SJSA1 (cell line): ENCODE measurements at regions not wholly inside any gene's neighbourhood (a gene's known extent, or its start where the extent isn't known, plus 50 kb on each side); places are given as distances from the start of the nearest gene placed in this dataset.
"Not testable (repeated sequence)": the region's sequence is repeated elsewhere in the genome, so short reads cannot be mapped to it uniquely, and the experiment has no call there.

Source experiments
- DNase-seq, 2 experiments: peaks; one replicate each; pipeline ENCODE4 v3.0.0-alpha.2; 2015 to 2020; ENCODE audit warnings: low spot score in 2 of 2, low read depth in 1 of 2
- H3K27ac ChIP-seq: fragments of 250-450 bp; sonication (Bioruptor Pico); 2 replicates; pipeline ENCODE4 v1.5.1; 2020; ENCODE audit warnings: mild to moderate bottlenecking, moderate library complexity
- H3K27me3 ChIP-seq: fragments of 250-450 bp; sonication (Bioruptor Pico); replicated peaks from 2 replicates; pipeline ENCODE4 v1.5.1; 2020; ENCODE audit warnings: mild to moderate bottlenecking, moderate library complexity
- H3K36me3 ChIP-seq: fragments of 250-450 bp; sonication (Bioruptor Pico); 2 replicates; pipeline ENCODE4 v1.5.1; 2020; ENCODE audit warnings: mild to moderate bottlenecking
- H3K4me1 ChIP-seq: fragments of 250-450 bp; sonication (Bioruptor Pico); replicated peaks from 2 replicates; pipeline ENCODE4 v1.6.1; 2021; ENCODE audit warnings: mild to moderate bottlenecking
- H3K4me3 ChIP-seq: fragments of 250-450 bp; sonication (Bioruptor Pico); 2 replicates; pipeline ENCODE4 v1.5.1; 2020; ENCODE audit warnings: mild to moderate bottlenecking
- H3K9me3 ChIP-seq: fragments of 250-450 bp; sonication (Bioruptor Pico); replicated peaks from 2 replicates; pipeline ENCODE4 v1.5.1; 2020; ENCODE audit warnings: mild to moderate bottlenecking

DNA sequence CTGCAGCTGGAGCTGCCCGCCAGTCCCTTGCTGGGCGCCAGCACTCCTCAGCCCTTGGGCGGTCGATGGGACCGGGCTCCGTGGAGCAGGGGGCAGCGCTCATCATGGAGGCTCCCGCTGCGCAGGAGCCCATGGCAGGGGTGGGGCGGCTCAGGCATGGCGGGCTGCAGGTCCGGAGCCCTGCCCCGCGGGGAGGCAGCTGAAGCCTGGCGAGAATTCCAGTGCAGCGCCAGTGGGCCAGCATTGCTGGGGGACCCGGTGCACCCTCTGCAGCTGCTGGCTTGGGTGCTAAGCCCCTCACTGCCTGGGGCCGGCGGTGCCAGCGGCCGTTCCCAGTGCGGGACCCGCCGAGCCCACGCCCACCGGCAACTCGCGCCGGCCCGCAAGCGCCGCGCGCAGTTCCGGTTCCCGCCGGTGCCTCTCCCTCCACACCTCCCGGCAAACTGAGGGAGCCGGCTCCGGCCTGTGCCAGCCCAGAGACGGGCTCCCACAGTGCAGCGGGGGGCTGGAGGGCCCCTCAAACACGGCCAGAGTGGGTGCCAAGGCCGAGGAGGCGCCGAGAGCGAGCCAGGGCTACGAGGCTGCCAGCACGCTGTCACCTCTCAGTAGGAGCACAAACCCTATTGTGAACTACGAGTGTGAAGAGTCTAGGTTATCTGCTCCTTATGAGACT lies 687.1 kb downstream of the PCDH17 start:
- Histone ChIP-seq H3K27ac (no peak overlapping the region), H3K4me3 (no peak overlapping the region), H3K36me3 (no peaks in the 10 kb centered on the region), H3K4me1 (no peaks in the 10 kb centered on the region), H3K27me3 (no peaks in the 10 kb centered on the region), H3K9me3 (no peaks in the 10 kb centered on the region)
- DNase-seq: no peak

DNA sequence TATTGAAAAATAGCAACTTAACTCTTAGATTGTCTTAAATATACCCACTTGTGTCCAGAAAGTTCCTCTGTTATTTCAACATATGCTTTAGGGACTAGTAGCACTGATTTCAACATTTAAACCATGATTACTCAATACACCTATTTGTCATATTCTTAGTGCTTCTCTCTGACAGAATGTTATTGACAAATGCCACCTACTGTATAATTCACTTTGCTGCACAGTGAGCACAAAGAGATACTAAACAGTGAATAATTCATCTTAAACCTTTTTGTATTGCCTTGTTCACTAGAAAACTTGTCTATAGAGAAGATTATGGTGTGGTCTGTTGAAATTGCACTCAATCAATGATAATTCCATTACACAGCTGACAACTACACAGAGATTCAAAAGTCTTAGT lies 692.6 kb downstream of the PCDH17 start:
- H3K27ac ChIP-seq: no peak overlapping the region
- H3K4me3 ChIP-seq: no peak overlapping the region
- DNase-seq: no peak
- no peaks in the 10 kb centered on the region for H3K36me3 ChIP-seq
- H3K9me3 ChIP-seq: no peaks in the 10 kb centered on the region
- no peaks in the 10 kb centered on the region for H3K4me1 ChIP-seq
- no peaks in the 10 kb centered on the region for H3K27me3 ChIP-seq

- H3K36me3 ChIP-seq: no peaks in the 10 kb centered on the region
- no peaks in the 10 kb centered on the region for H3K9me3 ChIP-seq
- no peak overlapping the region for H3K4me3 ChIP-seq
- H3K4me1 ChIP-seq: no peaks in the 10 kb centered on the region
- H3K27ac ChIP-seq: no peak overlapping the region
- H3K27me3 ChIP-seq: no peaks in the 10 kb centered on the region
- no peak for DNase-seq
These were observed 698.2 kb downstream of the PCDH17 start for GRCh38 chr13:58329746-58330145.

- no peak for DNase-seq
- Histone ChIP-seq H3K9me3 (no peaks in the 10 kb centered on the region), H3K36me3 (no peaks in the 10 kb centered on the region), H3K27ac (no peak overlapping the region), H3K4me3 (no peak overlapping the region), H3K27me3 (no peaks in the 10 kb centered on the region), H3K4me1 (no peaks in the 10 kb centered on the region)
These were observed 709.4 kb downstream of the PCDH17 start for GRCh38 chr13:58340895-58341294.

DNA sequence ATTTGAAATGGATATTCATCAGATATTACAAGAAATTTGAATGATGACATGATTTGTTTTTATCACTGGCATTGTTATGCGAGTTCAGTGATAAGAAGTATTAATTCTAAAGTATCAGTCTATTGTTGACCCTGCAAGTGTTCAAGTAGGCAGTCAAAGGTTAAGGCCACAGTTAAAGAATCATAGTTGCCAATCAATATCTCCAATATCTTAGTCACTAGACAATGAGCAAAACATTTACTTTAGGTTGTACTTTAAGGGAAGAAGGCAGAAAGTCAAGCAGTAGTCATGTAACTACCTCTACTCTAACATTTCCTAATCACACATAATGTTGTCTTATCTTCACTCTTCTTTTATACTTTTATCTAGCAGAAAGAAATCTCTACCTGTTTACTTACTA lies 709.8 kb downstream of the PCDH17 start:
- Histone ChIP-seq H3K4me3 (no peak overlapping the region), H3K36me3 (no peaks in the 10 kb centered on the region), H3K9me3 (no peaks in the 10 kb centered on the region), H3K27me3 (no peaks in the 10 kb centered on the region), H3K4me1 (no peaks in the 10 kb centered on the region), H3K27ac (no peak overlapping the region)
- no peak for DNase-seq

DNA sequence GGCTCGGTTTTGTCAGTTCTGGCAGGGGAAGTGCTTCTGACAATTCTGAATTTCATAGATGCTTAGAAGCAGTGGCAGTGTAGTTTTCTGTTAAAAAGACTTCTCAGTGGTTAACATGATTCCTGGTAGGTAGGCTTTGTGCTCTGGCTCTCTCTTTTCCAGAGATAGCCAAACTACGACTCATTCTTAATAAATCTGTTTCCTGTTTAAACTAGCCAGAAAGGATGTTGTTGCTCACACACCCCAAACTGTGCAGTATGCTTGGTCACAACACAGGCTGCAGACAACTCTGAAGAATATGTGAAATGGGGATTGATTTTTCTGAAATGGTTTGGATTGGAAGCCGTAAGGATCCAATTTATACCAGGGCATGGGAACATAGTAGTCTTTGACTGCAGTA lies 711.5 kb downstream of the PCDH17 start:
- no peaks in the 10 kb centered on the region for H3K9me3 ChIP-seq
- H3K4me3 ChIP-seq: no peak overlapping the region
- no peaks in the 10 kb centered on the region for H3K4me1 ChIP-seq
- no peaks in the 10 kb centered on the region for H3K36me3 ChIP-seq
- DNase-seq: no peak
- H3K27ac ChIP-seq: no peak overlapping the region
- H3K27me3 ChIP-seq: no peaks in the 10 kb centered on the region

DNA sequence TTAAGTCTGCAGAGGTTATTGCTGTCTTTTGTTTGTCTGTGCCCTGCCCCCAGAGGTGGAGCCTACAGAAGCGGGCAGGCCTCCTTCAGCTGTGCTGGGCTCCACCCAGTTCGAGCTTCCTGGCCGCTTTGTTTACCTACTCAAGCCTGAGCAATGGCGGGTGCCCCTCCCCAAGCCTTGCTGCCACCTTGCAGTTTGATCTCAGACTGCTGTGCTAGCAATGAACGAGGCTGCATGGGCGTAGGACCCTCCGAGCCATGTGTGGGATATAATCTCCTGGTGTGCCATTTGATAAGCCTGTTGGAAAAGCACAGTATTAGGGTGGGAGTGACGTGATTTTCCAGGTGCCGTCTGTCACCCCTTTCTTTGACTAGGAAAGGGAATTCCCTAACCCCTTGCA lies 720.6 kb downstream of the PCDH17 start:
- not testable (repeated sequence) for H3K27ac ChIP-seq, H3K4me1 ChIP-seq, DNase-seq, H3K27me3 ChIP-seq, H3K36me3 ChIP-seq, H3K9me3 ChIP-seq, H3K4me3 ChIP-seq

DNA sequence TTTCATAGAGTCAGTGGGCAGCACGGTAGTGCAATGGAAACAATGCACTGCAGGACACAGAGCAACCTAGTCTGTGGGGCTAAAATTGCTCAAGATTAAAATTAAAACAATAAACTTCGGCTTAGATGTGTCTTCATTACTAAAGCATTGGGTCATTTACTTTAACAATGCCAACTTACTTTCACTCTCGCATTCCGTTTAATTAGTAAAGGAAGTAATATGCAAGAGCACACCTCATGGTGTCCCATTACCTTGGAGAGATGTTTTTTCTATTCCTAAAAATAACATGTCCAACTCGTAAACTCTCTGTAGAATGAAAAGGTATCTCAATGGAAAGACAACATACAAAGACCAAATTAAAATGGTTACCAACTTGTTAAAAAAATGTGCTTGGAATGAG lies 738.4 kb downstream of the PCDH17 start:
- H3K4me1 ChIP-seq: no peaks in the 10 kb centered on the region
- H3K27me3 ChIP-seq: no peaks in the 10 kb centered on the region
- no peaks in the 10 kb centered on the region for H3K36me3 ChIP-seq
- no peak overlapping the region for H3K4me3 ChIP-seq
- H3K27ac ChIP-seq: no peak overlapping the region
- no peak for DNase-seq
- no peaks in the 10 kb centered on the region for H3K9me3 ChIP-seq

- H3K27ac ChIP-seq: no peak overlapping the region
- H3K9me3 ChIP-seq: no peaks in the 10 kb centered on the region
- no peaks in the 10 kb centered on the region for H3K4me1 ChIP-seq
- DNase-seq: no peak
- H3K27me3 ChIP-seq: no peaks in the 10 kb centered on the region
- no peaks in the 10 kb centered on the region for H3K36me3 ChIP-seq
- no peak overlapping the region for H3K4me3 ChIP-seq
These were observed 744.8 kb downstream of the PCDH17 start for GRCh38 chr13:58376349-58376748.

DNA sequence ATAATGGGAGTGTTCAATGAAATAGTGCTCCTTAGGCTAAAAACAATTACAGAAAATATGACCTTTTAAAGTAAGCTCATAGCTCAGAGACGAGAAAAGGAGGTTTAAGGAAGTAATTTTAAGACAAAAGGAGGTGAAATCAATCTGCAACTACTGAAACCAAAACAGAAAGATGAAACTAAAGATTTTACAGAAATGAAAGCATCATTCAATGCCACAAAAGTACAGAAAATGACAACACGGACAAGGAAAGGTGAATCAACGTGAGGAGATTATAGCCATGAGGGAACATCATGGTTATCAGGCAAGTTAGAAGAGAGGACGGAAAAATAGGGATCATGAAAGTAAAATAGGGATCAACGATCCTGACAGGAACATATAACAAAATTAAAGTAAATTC lies 745.2 kb downstream of the PCDH17 start:
- no peaks in the 10 kb centered on the region for H3K4me1 ChIP-seq
- no peak for DNase-seq
- H3K36me3 ChIP-seq: no peaks in the 10 kb centered on the region
- H3K27me3 ChIP-seq: no peaks in the 10 kb centered on the region
- H3K27ac ChIP-seq: no peak overlapping the region
- no peak overlapping the region for H3K4me3 ChIP-seq
- H3K9me3 ChIP-seq: no peaks in the 10 kb centered on the region

- Histone ChIP-seq H3K9me3 (no peaks in the 10 kb centered on the region), H3K36me3 (no peaks in the 10 kb centered on the region), H3K4me3 (no peak overlapping the region), H3K27me3 (no peaks in the 10 kb centered on the region), H3K27ac (no peak overlapping the region), H3K4me1 (no peaks in the 10 kb centered on the region)
- DNase-seq: no peak
These were observed 747.7 kb downstream of the PCDH17 start for GRCh38 chr13:58379221-58379620.

DNA sequence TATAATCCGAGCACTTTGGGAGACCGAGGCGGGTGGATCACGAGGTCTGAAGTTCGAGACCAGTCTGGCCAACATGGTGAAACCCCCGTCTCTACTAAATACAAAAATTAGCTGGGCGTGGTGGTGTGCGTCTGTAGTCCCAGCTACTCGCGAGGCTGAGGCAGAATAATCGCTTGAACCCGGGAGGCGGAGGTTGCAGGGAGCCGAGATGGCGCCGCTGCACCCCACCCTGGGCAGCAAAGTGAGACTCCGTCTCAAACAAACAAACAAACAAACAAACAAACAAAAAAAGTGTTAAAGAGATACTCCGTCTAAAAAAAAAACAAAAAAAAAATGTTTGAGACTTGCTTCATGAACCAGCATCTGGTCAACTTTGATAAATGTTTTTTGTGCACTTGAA lies 753.8 kb downstream of the PCDH17 start:
- not testable (repeated sequence) for H3K4me1 ChIP-seq, H3K27me3 ChIP-seq, H3K36me3 ChIP-seq, H3K27ac ChIP-seq, DNase-seq, H3K9me3 ChIP-seq, H3K4me3 ChIP-seq

DNA sequence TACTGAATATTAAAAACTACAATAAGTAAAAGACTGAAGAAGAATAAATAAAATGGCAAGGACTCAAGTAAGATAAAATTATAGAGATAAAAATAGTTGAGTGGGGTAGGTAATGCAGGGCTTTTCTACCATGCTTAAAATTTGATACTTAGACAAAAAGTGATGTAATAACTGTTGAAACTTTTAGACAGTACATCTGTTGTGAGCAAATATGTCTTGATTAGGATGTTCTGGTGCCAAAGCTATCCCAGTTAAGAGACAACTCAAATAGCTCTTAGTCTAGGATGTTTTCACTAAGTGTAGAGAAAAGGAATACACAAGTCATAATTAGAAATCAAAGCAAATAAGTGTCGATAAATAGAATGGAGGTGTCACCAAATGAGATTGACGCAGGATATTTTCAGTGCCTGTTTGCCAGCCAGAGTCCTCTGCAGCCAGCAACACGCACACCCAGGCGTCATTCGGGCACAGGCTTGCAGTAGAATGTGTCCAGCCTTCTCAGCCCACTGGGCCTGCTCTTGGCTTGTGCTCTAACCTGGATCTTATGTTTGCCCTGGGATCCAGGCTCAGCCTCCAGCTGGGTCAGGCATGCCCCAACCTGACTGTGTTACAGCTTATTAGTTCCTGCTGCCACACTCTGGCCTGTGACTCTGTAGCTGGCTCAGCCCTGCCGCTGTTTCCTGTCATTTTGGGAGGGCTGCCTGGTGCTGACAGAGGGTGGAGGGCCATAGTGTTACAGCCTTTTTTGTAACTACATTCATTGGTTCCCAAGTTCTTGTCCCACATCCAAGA lies 766.2 kb downstream of the PCDH17 start:
- Histone ChIP-seq H3K27me3 (no peaks in the 10 kb centered on the region), H3K27ac (no peak overlapping the region), H3K36me3 (no peaks in the 10 kb centered on the region), H3K4me1 (no peaks in the 10 kb centered on the region), H3K9me3 (no peaks in the 10 kb centered on the region), H3K4me3 (no peak overlapping the region)
- DNase-seq: no peak

GRCh38 chr13:58399263-58399662 lies 767.7 kb downstream of the PCDH17 start:
- Histone ChIP-seq H3K4me3 (no peak overlapping the region), H3K9me3 (no peaks in the 10 kb centered on the region), H3K27ac (no peak overlapping the region), H3K27me3 (no peaks in the 10 kb centered on the region), H3K4me1 (no peaks in the 10 kb centered on the region), H3K36me3 (no peaks in the 10 kb centered on the region)
- no peak for DNase-seq

DNA sequence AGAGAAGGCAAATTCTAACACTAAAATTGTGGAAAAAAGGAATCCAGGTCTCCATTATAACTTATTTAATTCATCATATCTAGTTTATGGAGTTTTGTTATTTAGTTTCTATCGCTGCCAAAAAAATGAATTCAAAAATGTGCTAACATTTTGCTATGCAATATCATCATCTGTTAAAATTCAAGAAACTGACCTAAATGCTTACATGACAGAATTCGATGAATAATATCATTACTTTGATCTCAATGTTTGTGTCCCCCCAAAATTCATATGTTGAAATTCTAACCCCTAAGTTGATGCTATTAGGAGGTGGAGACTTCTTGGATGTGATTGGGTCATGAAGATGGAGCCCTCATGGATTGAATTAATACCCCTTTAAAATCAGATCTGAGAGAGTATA lies 775.0 kb downstream of the PCDH17 start:
- H3K4me3 ChIP-seq: no peak overlapping the region

More for the DNA sequence above, 775.0 kb downstream of the PCDH17 start:
- H3K4me1 ChIP-seq: no peaks in the 10 kb centered on the region
- H3K36me3 ChIP-seq: no peaks in the 10 kb centered on the region
- no peak for DNase-seq
- no peaks in the 10 kb centered on the region for H3K9me3 ChIP-seq
- H3K27me3 ChIP-seq: no peaks in the 10 kb centered on the region
- no peak overlapping the region for H3K27ac ChIP-seq
